HepG2 (cell line): ENCODE measurements at regions not wholly inside any gene's neighbourhood (a gene's known extent, or its start where the extent isn't known, plus 50 kb on each side); places are given as distances from the start of the nearest gene placed in this dataset.

Experiments used
- ATAC-seq: fragments of 200-7000 bp; cut with Tn5 transposase; 3 replicates; pipeline ENCODE4 v1.9.1; 2020; ENCODE audit warnings: mild to moderate bottlenecking, moderate library complexity
- BruUV-seq: library from RNA; stranded (reverse); fragments of 400-500 nt; replicated peaks from 2 replicates; lab custom pipeline; 2021; lab: Mats Ljungman, UMichigan
- CTCF ChIA-PET: fragments of 300-600 bp; formaldehyde crosslinking; extraction: SDS; loops from one replicate; lab custom pipeline; 2021; ENCODE audit warnings: low total read pairs, inconsistent platforms, low intra/inter-chr PET ratio; lab: Yijun Ruan, JAX
- POLR2A ChIA-PET: fragments of 350-600 bp; sonication (Branson Sonifier 250); formaldehyde crosslinking; loops from one replicate; lab custom pipeline; 2020; ENCODE audit warnings: antibody characterized with exemption, inconsistent platforms; lab: Yijun Ruan, JAX
- DNase-seq: peaks from one replicate; pipeline ENCODE4 v3.0.0-alpha.2; 2015; ENCODE audit warnings: low spot score
- FAIRE-seq: peaks from 3 replicates; lab custom pipeline; 2011; peaks lifted over from hg19 to GRCh38; lab: Jason Lieb, UNC
- H2AFZ ChIP-seq: one replicate; pipeline ENCODE4 v1.6.1; 2011; ENCODE audit warnings: low read length, inconsistent platforms
- H3K27ac ChIP-seq: fragments of 300-600 bp; 3 replicates; pipeline ENCODE4 v1.8.0; 2011; ENCODE audit warnings: mixed run types, mild to moderate bottlenecking, mixed read lengths, low read length, inconsistent platforms; ENCODE audit not compliant: insufficient read depth; ENCODE audit errors: extremely low read length
- H3K27me3 ChIP-seq, 2 experiments: fragments of 200-600 bp in 1 of 2; 2 replicates in 1 of 2; 3 replicates in 1 of 2; pipeline versions ENCODE4 v1.6.0 to v1.8.0; 2011; ENCODE audit warnings: low read length in 2 of 2, mild to moderate bottlenecking in 2 of 2, moderate library complexity in 2 of 2, inconsistent platforms in 1 of 2; ENCODE audit not compliant: insufficient read depth in 2 of 2, control insufficient read depth in 1 of 2
- H3K36me3 ChIP-seq, 2 experiments: fragments of 200-600 bp in 1 of 2; replicated peaks in 1 of 2; 2 replicates in 1 of 2; 3 replicates in 1 of 2; pipeline versions ENCODE4 v1.5.1 to v1.8.0; 2011; ENCODE audit warnings: low read length in 2 of 2, inconsistent platforms in 1 of 2; ENCODE audit not compliant: insufficient read depth in 2 of 2, control insufficient read depth in 1 of 2
- H3K4me1 ChIP-seq: 2 replicates; pipeline ENCODE4 v1.5.1; 2012; ENCODE audit warnings: low read length, inconsistent platforms; ENCODE audit not compliant: insufficient read depth
- H3K4me2 ChIP-seq: 2 replicates; pipeline ENCODE4 v1.6.0; 2011; ENCODE audit warnings: low read depth, low read length, inconsistent platforms
- H3K4me3 ChIP-seq, 3 experiments: fragments of 200-600 bp in 1 of 3; sonication (generic), shearing (Covaris generic) in 1 of 3; replicated peaks in 1 of 3; 2 replicates each; pipeline ENCODE4 v1.5.1; 2011 to 2016; ENCODE audit warnings: low read length in 3 of 3, inconsistent platforms in 2 of 3, low read depth in 2 of 3, mild to moderate bottlenecking in 2 of 3, control low read depth in 1 of 3, mixed read lengths in 1 of 3; ENCODE audit not compliant: insufficient read depth in 1 of 3
- H3K79me2 ChIP-seq: one replicate; pipeline ENCODE4 v1.6.1; 2011; ENCODE audit warnings: low read length, inconsistent platforms; ENCODE audit not compliant: insufficient read depth
- H3K9ac ChIP-seq: 2 replicates; pipeline ENCODE4 v1.6.0; 2011; ENCODE audit warnings: mild to moderate bottlenecking, low read depth, low read length, inconsistent platforms; ENCODE audit not compliant: insufficient read depth
- H3K9me3 ChIP-seq: 2 replicates; pipeline ENCODE4 v1.5.1; 2012; ENCODE audit warnings: mild to moderate bottlenecking, low read length
- H4K20me1 ChIP-seq: 2 replicates; pipeline ENCODE4 v1.6.0; 2011; ENCODE audit warnings: inconsistent platforms, mild to moderate bottlenecking, low read length, moderate library complexity; ENCODE audit not compliant: insufficient read depth
- AHDC1 ChIP-seq: sonication (generic); formaldehyde crosslinking; IDR thresholded peaks from 2 replicates; pipeline ENCODE4 v1.5.1; 2020; ENCODE audit warnings: mild to moderate bottlenecking, missing genetic modification reagents, borderline replicate concordance
- CHCHD3 ChIP-seq: sonication (generic); formaldehyde crosslinking; IDR thresholded peaks from 2 replicates; pipeline ENCODE4 v1.8.0; 2022; ENCODE audit warnings: mild to moderate bottlenecking, missing genetic modification reagents, moderate library complexity
- DZIP1 ChIP-seq: sonication (generic); formaldehyde crosslinking; IDR thresholded peaks from 2 replicates; pipeline ENCODE4 v1.5.0; 2020; ENCODE audit warnings: mild to moderate bottlenecking, missing genetic modification reagents
- FIP1L1 ChIP-seq: fragments of 200-400 bp; formaldehyde crosslinking; IDR thresholded peaks from 2 replicates; pipeline ENCODE4 v1.6.1; 2018; ENCODE audit warnings: low read depth, mild to moderate bottlenecking, low read length, moderate library complexity, borderline replicate concordance; ENCODE audit not compliant: insufficient read depth
- FOXM1 ChIP-seq: sonication (generic); formaldehyde crosslinking; IDR thresholded peaks from 2 replicates; pipeline ENCODE4 v1.5.0; 2020; ENCODE audit warnings: missing genetic modification reagents
- GPN1 ChIP-seq: sonication (generic); formaldehyde crosslinking; IDR thresholded peaks from 2 replicates; pipeline ENCODE4 v1.5.1; 2020; ENCODE audit warnings: missing genetic modification reagents, borderline replicate concordance
- GTF3A ChIP-seq: sonication (generic); formaldehyde crosslinking; conservative IDR thresholded peaks from 2 replicates; pipeline ENCODE4 v1.4.0; 2020; ENCODE audit warnings: mild to moderate bottlenecking, missing genetic modification reagents
- MATR3 ChIP-seq: sonication (generic); formaldehyde crosslinking; IDR thresholded peaks from 2 replicates; pipeline ENCODE4 v1.4.0; 2020; ENCODE audit warnings: missing genetic modification reagents
- MED13 ChIP-seq: sonication (generic); formaldehyde crosslinking; IDR thresholded peaks from 2 replicates; pipeline ENCODE4 v1.5.0; 2020; ENCODE audit warnings: missing genetic modification reagents
- MYNN ChIP-seq: sonication (generic); formaldehyde crosslinking; IDR thresholded peaks from 2 replicates; pipeline ENCODE4 v1.4.0; 2020; ENCODE audit warnings: mild to moderate bottlenecking, low read depth, missing genetic modification reagents
- NCOA5 ChIP-seq: sonication (generic); formaldehyde crosslinking; IDR thresholded peaks from 2 replicates; pipeline ENCODE4 v1.4.0; 2020; ENCODE audit warnings: missing genetic modification reagents
- TCF7 ChIP-seq: sonication (generic); IDR thresholded peaks from 2 replicates; pipeline ENCODE4 v1.6.1; 2016; ENCODE audit warnings: antibody characterized with exemption, low read depth
- TFAP4 ChIP-seq: sonication (generic); IDR thresholded peaks from 2 replicates; pipeline ENCODE4 v1.6.1; 2016; ENCODE audit warnings: low read depth, borderline replicate concordance
- ZEB1 ChIP-seq: IDR thresholded peaks from 2 replicates; pipeline ENCODE4 v1.6.1; 2012; ENCODE audit warnings: mild to moderate bottlenecking, low read depth, inconsistent platforms; ENCODE audit not compliant: insufficient replicate concordance
- ZMYM2 ChIP-seq: sonication (generic); formaldehyde crosslinking; IDR thresholded peaks from 2 replicates; pipeline ENCODE4 v1.8.0; 2022; ENCODE audit warnings: mild to moderate bottlenecking, missing genetic modification reagents
- ZNF274 ChIP-seq: sonication (generic); formaldehyde crosslinking; IDR thresholded peaks from 2 replicates; pipeline ENCODE4 v1.5.1; 2020; ENCODE audit warnings: mild to moderate bottlenecking, missing genetic modification reagents
- ZNF430 ChIP-seq: sonication (generic); formaldehyde crosslinking; IDR thresholded peaks from 2 replicates; pipeline ENCODE4 v1.9.0; 2021; ENCODE audit warnings: mild to moderate bottlenecking, missing genetic modification reagents
- ZNF546 ChIP-seq: sonication (generic); formaldehyde crosslinking; conservative IDR thresholded peaks from 2 replicates; pipeline ENCODE4 v1.8.1; 2023; ENCODE audit warnings: mild to moderate bottlenecking, missing genetic modification reagents
- WGBS: methylation state at CpG from one replicate; pipeline ENCODE4 v1.1.6; 2017; ENCODE audit warnings: low lambda C conversion rate; 5-methylcytosine and 5-hydroxymethylcytosine counted together
- in situ Hi-C: cut with HindIII; loops from 2 replicates; pipeline ENCODE4 v1.10.0; 2017; ENCODE audit warnings: low pct_unique_long_range_greater_than_20kb; ENCODE audit not compliant: extremely low pct_ligation_motif_present
- intact Hi-C: fragments of 100-400 bp; cut with micrococcal nuclease; formaldehyde crosslinking; loops from one replicate; pipeline ENCODE4 v1.10.0; 2022; ENCODE audit not compliant: unreplicated experiment

- Histone ChIP-seq H2AFZ (no peak overlapping the region), H3K27me3 (peaks cover 7 to 29% of the 10 kb centered on the region in 2 experiments; a peak in 4 of 5 replicates), H3K4me3 (no peak overlapping the region), H3K9me3 (no peaks in the 10 kb centered on the region), H4K20me1 (no peaks in the 10 kb centered on the region), H3K79me2 (no peaks in the 10 kb centered on the region), H3K36me3 (no peaks in the 10 kb centered on the region), H3K27ac (no peak overlapping the region), H3K4me2 (no peak overlapping the region), H3K4me1 (no peaks in the 10 kb centered on the region), H3K9ac (no peak overlapping the region)
- no peak for ATAC-seq
- DNase-seq = no peak
- FAIRE-seq = no peak
- intact Hi-C loops = no loop called here
- ChIA-PET POLR2A (no interaction called here), CTCF (no interaction called here)
- 0% methylated on average over 2 of the region's 2 CpGs for WGBS
- in situ Hi-C loops = no loop called here
- TF ChIP-seq ZNF546 (CRISPR knock-in tag) (no peak), ZNF274 (CRISPR knock-in tag) (no peak), TCF7 (no peak), FOXM1 (CRISPR knock-in tag) (no peak), CHCHD3 (no peak), MYNN (CRISPR knock-in tag) (no peak), ZNF430 (CRISPR knock-in tag) (no peak), ZEB1 (no peak), MATR3 (no peak), NCOA5 (CRISPR knock-in tag) (no peak), FIP1L1 (no peak), TFAP4 (no peak), MED13 (CRISPR knock-in tag) (no peak), DZIP1 (CRISPR knock-in tag) (no peak), ZMYM2 (CRISPR knock-in tag) (no peak), AHDC1 (CRISPR knock-in tag) (no peak), GTF3A (CRISPR knock-in tag) (no peak), GPN1 (CRISPR knock-in tag) (no peak)
- BruUV-seq = no TSS peak
Observed at GRCh38 chr14:104256025-104256424, 117.6 kb downstream of the KIF26A start.
